ENCODE measurements at regions not wholly inside any gene's neighbourhood (a gene's known extent, or its start where the extent isn't known, plus 50 kb on each side); places are given as distances from the start of the nearest gene placed in this dataset.

DNA sequence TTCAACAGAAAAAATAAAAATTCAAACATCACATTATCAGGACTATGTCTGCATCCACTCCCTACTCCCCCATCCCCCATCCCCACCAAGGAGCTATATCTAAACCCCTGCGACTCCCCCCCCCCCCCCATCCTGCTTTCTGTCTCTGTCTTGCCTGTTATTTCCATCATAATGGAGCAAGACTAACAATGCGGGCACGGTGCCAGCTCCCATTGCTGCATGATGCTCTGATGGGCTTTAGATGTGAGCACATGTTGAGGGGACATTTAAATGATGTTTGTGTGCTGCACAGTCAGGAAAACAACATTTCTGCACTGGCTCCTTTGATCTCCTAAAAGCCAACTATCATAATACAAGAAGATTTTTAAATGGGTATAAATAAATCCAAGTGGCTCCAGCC lies 644.2 kb upstream of the SETBP1 start:
- TF ChIP-seq, protein P1, sequence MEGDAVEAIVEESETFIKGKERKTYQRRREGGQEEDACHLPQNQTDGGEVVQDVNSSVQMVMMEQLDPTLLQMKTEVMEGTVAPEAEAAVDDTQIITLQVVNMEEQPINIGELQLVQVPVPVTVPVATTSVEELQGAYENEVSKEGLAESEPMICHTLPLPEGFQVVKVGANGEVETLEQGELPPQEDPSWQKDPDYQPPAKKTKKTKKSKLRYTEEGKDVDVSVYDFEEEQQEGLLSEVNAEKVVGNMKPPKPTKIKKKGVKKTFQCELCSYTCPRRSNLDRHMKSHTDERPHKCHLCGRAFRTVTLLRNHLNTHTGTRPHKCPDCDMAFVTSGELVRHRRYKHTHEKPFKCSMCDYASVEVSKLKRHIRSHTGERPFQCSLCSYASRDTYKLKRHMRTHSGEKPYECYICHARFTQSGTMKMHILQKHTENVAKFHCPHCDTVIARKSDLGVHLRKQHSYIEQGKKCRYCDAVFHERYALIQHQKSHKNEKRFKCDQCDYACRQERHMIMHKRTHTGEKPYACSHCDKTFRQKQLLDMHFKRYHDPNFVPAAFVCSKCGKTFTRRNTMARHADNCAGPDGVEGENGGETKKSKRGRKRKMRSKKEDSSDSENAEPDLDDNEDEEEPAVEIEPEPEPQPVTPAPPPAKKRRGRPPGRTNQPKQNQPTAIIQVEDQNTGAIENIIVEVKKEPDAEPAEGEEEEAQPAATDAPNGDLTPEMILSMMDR (conservative IDR thresholded peaks at IDR 0.05 in 1 of 2, IDR thresholded peaks at IDR 0.05 in 1 of 2; ENCODE audit: low read depth in 1 of 2, low read length in 2 of 2), result no peak
- no peak for TF ChIP-seq EZH2 (IDR thresholded peaks at IDR 0.05; ENCODE audit: low read length, missing control alignments)
